Fibroblast of skin of left quadriceps (primary cell): ENCODE measurements at regions not wholly inside any gene's neighbourhood (a gene's known extent, or its start where the extent isn't known, plus 50 kb on each side); places are given as distances from the start of the nearest gene placed in this dataset.

Experiments
- DNase-seq, 2 experiments: peaks; one replicate each; pipeline ENCODE4 v3.0.0-alpha.2; 2013; ENCODE audit warnings: low read depth in 2 of 2

- DNase-seq = no peak
Observed at GRCh38 chr3:6568999-6569493, 291.9 kb upstream of the GRM7 start.

GRCh38 chr3:6571448-6571847 is 289.5 kb upstream of the GRM7 start:
- DNase-seq = no peak

- DNase-seq = no peak
Observed at GRCh38 chr3:6577584-6577983, 283.3 kb upstream of the GRM7 start.

- no peak for DNase-seq
Observed at GRCh38 chr3:6578526-6578925, 282.4 kb upstream of the GRM7 start.

GRCh38 chr3:6580808-6581207 is 280.1 kb upstream of the GRM7 start:
- no peak for DNase-seq

- DNase-seq = no peak
Observed at GRCh38 chr3:6585360-6585759, 275.6 kb upstream of the GRM7 start.

GRCh38 chr3:6600237-6600636 is 260.7 kb upstream of the GRM7 start:
- no peak for DNase-seq

GRCh38 chr3:6601374-6601773 is 259.5 kb upstream of the GRM7 start:
- DNase-seq = no peak

- no peak for DNase-seq
Observed at GRCh38 chr3:6602329-6602728, 258.6 kb upstream of the GRM7 start.

- DNase-seq = no peak
Observed at GRCh38 chr3:6605227-6605626, 255.7 kb upstream of the GRM7 start.

- DNase-seq = no peak
Observed at GRCh38 chr3:6608843-6609242, 252.1 kb upstream of the GRM7 start.

- DNase-seq = no peak
Observed at GRCh38 chr3:6612034-6612616, 248.8 kb upstream of the GRM7 start.

GRCh38 chr3:6622260-6622659 is 238.7 kb upstream of the GRM7 start:
- no peak for DNase-seq

GRCh38 chr3:6622712-6623111 is 238.2 kb upstream of the GRM7 start:
- no peak for DNase-seq

GRCh38 chr3:6631376-6631775 is 229.5 kb upstream of the GRM7 start:
- no peak for DNase-seq

GRCh38 chr3:6640907-6641306 is 220.0 kb upstream of the GRM7 start:
- DNase-seq = no peak

- DNase-seq = no peak
Observed at GRCh38 chr3:6644070-6644929, 216.6 kb upstream of the GRM7 start.

GRCh38 chr3:6654670-6655069 is 206.2 kb upstream of the GRM7 start:
- DNase-seq = no peak

- DNase-seq = no peak
Observed at GRCh38 chr3:6655275-6655674, 205.6 kb upstream of the GRM7 start.

GRCh38 chr3:6657591-6657990 is 203.3 kb upstream of the GRM7 start:
- no peak for DNase-seq

- no peak for DNase-seq
Observed at GRCh38 chr3:6667354-6667753, 193.6 kb upstream of the GRM7 start.

GRCh38 chr3:6671363-6671762 is 189.6 kb upstream of the GRM7 start:
- DNase-seq = no peak

GRCh38 chr3:6679510-6679909 is 181.4 kb upstream of the GRM7 start:
- DNase-seq = no peak
